HG03159 (cell line): ENCODE measurements at regions not wholly inside any gene's neighbourhood (a gene's known extent, or its start where the extent isn't known, plus 50 kb on each side); places are given as distances from the start of the nearest gene placed in this dataset.

Experiments used
- ATAC-seq: cut with Tn5 transposase; IDR thresholded peaks from one replicate; pipeline ENCODE4 v1.9.1; 2021; ENCODE audit warnings: mild to moderate bottlenecking, moderate library complexity; ENCODE audit not compliant: unreplicated experiment

- no peak for ATAC-seq
These were observed 167.3 kb upstream of the LEF1 start for GRCh38 chr4:108336076-108336475.

GRCh38 chr4:108335081-108335480 lies 166.3 kb upstream of the LEF1 start:
- ATAC-seq: no peak

- ATAC-seq: no peak
These were observed 165.3 kb upstream of the LEF1 start for GRCh38 chr4:108334031-108334430.

- ATAC-seq: no peak
These were observed 164.7 kb upstream of the LEF1 start for GRCh38 chr4:108333353-108333942.

- ATAC-seq: no peak
These were observed 163.3 kb upstream of the LEF1 start for GRCh38 chr4:108331905-108332632.

GRCh38 chr4:108328383-108328732 lies 159.6 kb upstream of the LEF1 start:
- no peak for ATAC-seq

GRCh38 chr4:108327642-108328382 lies 159.1 kb upstream of the LEF1 start:
- ATAC-seq: no peak

GRCh38 chr4:108325561-108325960 lies 156.8 kb upstream of the LEF1 start:
- no peak for ATAC-seq

- ATAC-seq: no peak
These were observed 155.7 kb upstream of the LEF1 start for GRCh38 chr4:108324450-108324849.

GRCh38 chr4:108322497-108322896 lies 153.8 kb upstream of the LEF1 start:
- no peak for ATAC-seq

GRCh38 chr4:108320061-108320460 lies 151.3 kb upstream of the LEF1 start:
- no peak for ATAC-seq

- no peak for ATAC-seq
These were observed 148.6 kb upstream of the LEF1 start for GRCh38 chr4:108317377-108317776.

- ATAC-seq: no peak
These were observed 147.0 kb upstream of the LEF1 start for GRCh38 chr4:108315694-108316093.

- ATAC-seq: no peak
These were observed 146.3 kb upstream of the LEF1 start for GRCh38 chr4:108314900-108315589.

- ATAC-seq: no peak
These were observed 145.0 kb upstream of the LEF1 start for GRCh38 chr4:108313546-108314339.

- no peak for ATAC-seq
These were observed 142.6 kb upstream of the LEF1 start for GRCh38 chr4:108311313-108311712.

- ATAC-seq: no peak
These were observed 134.9 kb upstream of the LEF1 start for GRCh38 chr4:108303488-108304177.

- ATAC-seq: no peak
These were observed 133.0 kb upstream of the LEF1 start for GRCh38 chr4:108301545-108302251.

GRCh38 chr4:108297605-108298004 lies 128.9 kb upstream of the LEF1 start:
- ATAC-seq: no peak

GRCh38 chr4:108292229-108292628 lies 123.5 kb upstream of the LEF1 start:
- ATAC-seq: no peak
